ENCODE measurements at regions not wholly inside any gene's neighbourhood (a gene's known extent, or its start where the extent isn't known, plus 50 kb on each side); places are given as distances from the start of the nearest gene placed in this dataset.
"Not testable (repeated sequence)": the region's sequence is repeated elsewhere in the genome, so short reads cannot be mapped to it uniquely, and the experiment has no call there.

GRCh38 chr12:102297412-102297811 is 99.8 kb upstream of the PMCH start:
- H3K4me1 ChIP-seq, result no peaks in the 10 kb centered on the region
- no peaks in the 10 kb centered on the region for H3K36me3 ChIP-seq
- no peak overlapping the region for H3K4me3 ChIP-seq
- DNase-seq, result no peak
- TF ChIP-seq POLR2A (IDR thresholded peaks at IDR 0.05), result no peak
- TF ChIP-seq, protein P1, sequence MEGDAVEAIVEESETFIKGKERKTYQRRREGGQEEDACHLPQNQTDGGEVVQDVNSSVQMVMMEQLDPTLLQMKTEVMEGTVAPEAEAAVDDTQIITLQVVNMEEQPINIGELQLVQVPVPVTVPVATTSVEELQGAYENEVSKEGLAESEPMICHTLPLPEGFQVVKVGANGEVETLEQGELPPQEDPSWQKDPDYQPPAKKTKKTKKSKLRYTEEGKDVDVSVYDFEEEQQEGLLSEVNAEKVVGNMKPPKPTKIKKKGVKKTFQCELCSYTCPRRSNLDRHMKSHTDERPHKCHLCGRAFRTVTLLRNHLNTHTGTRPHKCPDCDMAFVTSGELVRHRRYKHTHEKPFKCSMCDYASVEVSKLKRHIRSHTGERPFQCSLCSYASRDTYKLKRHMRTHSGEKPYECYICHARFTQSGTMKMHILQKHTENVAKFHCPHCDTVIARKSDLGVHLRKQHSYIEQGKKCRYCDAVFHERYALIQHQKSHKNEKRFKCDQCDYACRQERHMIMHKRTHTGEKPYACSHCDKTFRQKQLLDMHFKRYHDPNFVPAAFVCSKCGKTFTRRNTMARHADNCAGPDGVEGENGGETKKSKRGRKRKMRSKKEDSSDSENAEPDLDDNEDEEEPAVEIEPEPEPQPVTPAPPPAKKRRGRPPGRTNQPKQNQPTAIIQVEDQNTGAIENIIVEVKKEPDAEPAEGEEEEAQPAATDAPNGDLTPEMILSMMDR (IDR thresholded peaks at IDR 0.05), result no peak
- H3K9me3 ChIP-seq, result peaks cover 0 to 3% (median 0%) of the 10 kb centered on the region in 3 donors
- intact Hi-C loops (cut with DNase I), result no loop called here
- H3K27ac ChIP-seq, result no peak overlapping the region
- WGBS, 2 donors, result 93 to 97% methylated on average over 2 of the region's 2 CpGs
- no peaks in the 10 kb centered on the region for H3K27me3 ChIP-seq

- no peaks in the 10 kb centered on the region for H3K36me3 ChIP-seq
- intact Hi-C loops (cut with DNase I), result no loop called here
- no peak overlapping the region for H3K27ac ChIP-seq
- WGBS, 2 donors, result 96 to 97% methylated on average over 1 of the region's 1 CpG
- DNase-seq, result no peak
- no peaks in the 10 kb centered on the region for H3K27me3 ChIP-seq
- H3K9me3 ChIP-seq, result no peaks in the 10 kb centered on the region
- TF ChIP-seq, protein P1 (IDR thresholded peaks at IDR 0.05), result no peak
- TF ChIP-seq POLR2A (IDR thresholded peaks at IDR 0.05), result no peak
- no peaks in the 10 kb centered on the region for H3K4me1 ChIP-seq
- H3K4me3 ChIP-seq, result no peak overlapping the region
Measured at GRCh38 chr12:102294568-102294967, 96.9 kb upstream of the PMCH start.

DNA sequence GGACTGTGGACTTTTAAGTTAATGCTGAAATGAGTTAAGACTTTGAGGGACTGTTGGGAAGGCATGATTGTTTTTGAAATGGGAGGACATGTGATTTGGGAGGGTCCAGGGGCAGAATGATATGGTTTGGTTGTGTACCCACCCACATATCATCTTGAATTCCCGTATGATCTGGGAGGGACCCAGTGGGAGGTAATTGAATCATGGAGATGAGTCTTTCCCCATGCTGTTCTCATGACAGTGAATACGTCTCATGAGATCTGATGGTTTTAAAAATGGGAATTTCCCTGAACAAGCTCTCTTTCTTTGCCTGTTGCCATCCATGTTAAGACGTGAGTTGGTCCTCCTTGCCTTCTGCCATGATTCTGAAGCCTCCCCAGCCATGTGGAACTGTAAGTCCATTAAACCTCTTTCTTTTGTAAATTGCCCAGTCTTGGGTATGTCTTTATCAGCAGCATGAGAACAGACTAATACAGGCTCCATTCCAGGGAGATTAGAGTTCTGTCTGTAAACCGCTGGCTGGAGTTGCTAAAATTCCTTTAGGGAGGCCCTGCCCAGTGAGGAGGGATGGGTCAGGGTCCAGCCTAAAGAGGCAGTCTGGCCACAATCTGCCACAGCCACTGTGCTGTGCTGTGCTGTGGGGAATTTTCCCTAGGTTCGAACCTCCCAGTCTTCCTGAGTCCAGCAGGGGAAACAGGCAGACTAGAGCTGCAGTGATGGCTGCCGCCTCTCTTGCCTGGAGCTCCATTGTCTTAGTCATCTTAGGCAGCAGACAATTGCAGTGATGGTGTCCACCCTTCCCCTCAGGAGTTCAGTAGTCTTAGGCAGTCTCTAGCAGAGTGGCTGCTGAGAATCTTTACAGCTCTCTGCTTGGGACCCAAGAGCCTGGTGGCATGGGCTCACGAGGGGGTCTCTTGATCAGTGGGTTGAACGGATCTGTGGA is 94.1 kb upstream of the PMCH start:
- H3K36me3 ChIP-seq; H3K4me1 ChIP-seq; H3K27me3 ChIP-seq; H3K27ac ChIP-seq; H3K4me3 ChIP-seq; intact Hi-C loops (cut with DNase I); DNase-seq; H3K9me3 ChIP-seq: not testable (repeated sequence)
- 68 to 82% methylated on average over 4 of the region's 8 CpGs for WGBS, 2 donors

DNA sequence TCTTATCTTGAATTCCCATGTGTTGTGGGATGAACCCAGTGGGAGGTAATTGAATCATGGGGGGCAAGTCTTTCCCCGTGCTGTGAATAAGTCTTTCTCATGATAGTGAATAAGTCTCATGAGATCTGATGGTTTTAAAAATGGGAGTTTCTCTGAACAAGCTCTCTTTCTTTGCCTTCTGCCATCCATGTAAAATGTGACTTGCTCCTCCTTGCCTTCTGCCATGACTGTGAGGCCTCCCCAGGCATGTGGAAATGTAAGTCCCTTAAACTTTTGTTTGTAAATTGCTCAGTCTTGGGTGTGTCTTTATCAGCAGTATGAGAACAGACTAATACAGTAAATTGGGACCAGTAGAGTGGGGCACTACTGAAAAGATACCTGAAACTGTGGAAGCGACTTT is 92.1 kb upstream of the PMCH start:
- H3K9me3 ChIP-seq; H3K4me3 ChIP-seq; intact Hi-C loops (cut with DNase I); H3K27ac ChIP-seq; DNase-seq; H3K4me1 ChIP-seq; H3K27me3 ChIP-seq; H3K36me3 ChIP-seq: not testable (repeated sequence)
- WGBS, 2 donors, result 78 to 90% methylated on average over 2 of the region's 2 CpGs

- 47 to 53% methylated on average over 1 of the region's 1 CpG for WGBS, 2 donors
- TF ChIP-seq, protein P1 (IDR thresholded peaks at IDR 0.05), result no peak
- no peak for TF ChIP-seq POLR2A (IDR thresholded peaks at IDR 0.05)
- Histone ChIP-seq H3K36me3 (no peaks in the 10 kb centered on the region), H3K27me3 (no peaks in the 10 kb centered on the region), H3K4me3 (no peak overlapping the region), H3K4me1 (no peaks in the 10 kb centered on the region), H3K27ac (no peak overlapping the region), H3K9me3 (no peaks in the 10 kb centered on the region)
- intact Hi-C loops (cut with DNase I), result no loop called here
- no peak for DNase-seq
Measured at GRCh38 chr12:102281231-102281630, 83.6 kb upstream of the PMCH start.

DNA sequence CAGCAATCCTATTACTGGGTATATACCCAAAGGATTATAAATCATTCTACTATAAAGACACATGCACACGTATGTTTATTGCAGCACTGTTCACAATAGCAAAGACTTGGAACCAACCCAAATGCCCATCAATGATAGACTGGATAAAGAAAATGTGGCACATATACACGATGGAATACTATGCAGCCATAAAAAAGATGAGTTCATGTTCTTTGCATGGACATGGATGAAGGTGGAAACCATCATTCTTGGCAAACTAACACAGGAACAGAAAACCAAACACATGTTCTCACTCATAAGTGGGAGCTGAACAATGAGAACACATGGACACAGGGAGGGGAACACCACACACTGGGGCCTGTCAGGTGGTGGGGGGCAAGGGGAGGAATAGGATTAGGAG is 58.1 kb upstream of the PMCH start:
- H3K27me3 ChIP-seq; H3K4me3 ChIP-seq; DNase-seq; H3K4me1 ChIP-seq; H3K36me3 ChIP-seq; H3K9me3 ChIP-seq; H3K27ac ChIP-seq; intact Hi-C loops (cut with DNase I): not testable (repeated sequence)
- 90% methylated on average over 1 of the region's 2 CpGs; no CpG with 5 or more reads in 1 of the 2 donors for WGBS, 2 donors

GRCh38 chr12:102251005-102251404 is 53.4 kb upstream of the PMCH start:
- H3K4me1 ChIP-seq, result peaks cover 0 to 10% (median 0%) of the 10 kb centered on the region in 3 donors
- H3K36me3 ChIP-seq; H3K9me3 ChIP-seq; H3K27ac ChIP-seq; H3K27me3 ChIP-seq; intact Hi-C loops (cut with DNase I); H3K4me3 ChIP-seq; DNase-seq: not testable (repeated sequence)
- WGBS, 2 donors, result 93 to 95% methylated on average over 6 to 11 of the region's 11 CpGs
